HG02852 (cell line): ENCODE measurements at regions not wholly inside any gene's neighbourhood (a gene's known extent, or its start where the extent isn't known, plus 50 kb on each side); places are given as distances from the start of the nearest gene placed in this dataset.

ENCODE experiments used
- ATAC-seq: cut with Tn5 transposase; IDR thresholded peaks from one replicate; pipeline ENCODE4 v1.9.1; 2021; ENCODE audit warnings: mild to moderate bottlenecking, moderate library complexity; ENCODE audit not compliant: unreplicated experiment

- ATAC-seq, result no peak
Measured at GRCh38 chr3:76177610-76178009, 392.3 kb upstream of the ZNF717 start.

- no peak for ATAC-seq
Measured at GRCh38 chr3:76178412-76178811, 393.1 kb upstream of the ZNF717 start.

GRCh38 chr3:76181213-76181612 lies 395.9 kb upstream of the ZNF717 start:
- ATAC-seq, result no peak

GRCh38 chr3:76198086-76198485 lies 412.7 kb upstream of the ZNF717 start:
- ATAC-seq, result no peak

- no peak for ATAC-seq
Measured at GRCh38 chr3:76199382-76199781, 414.0 kb upstream of the ZNF717 start.

DNA sequence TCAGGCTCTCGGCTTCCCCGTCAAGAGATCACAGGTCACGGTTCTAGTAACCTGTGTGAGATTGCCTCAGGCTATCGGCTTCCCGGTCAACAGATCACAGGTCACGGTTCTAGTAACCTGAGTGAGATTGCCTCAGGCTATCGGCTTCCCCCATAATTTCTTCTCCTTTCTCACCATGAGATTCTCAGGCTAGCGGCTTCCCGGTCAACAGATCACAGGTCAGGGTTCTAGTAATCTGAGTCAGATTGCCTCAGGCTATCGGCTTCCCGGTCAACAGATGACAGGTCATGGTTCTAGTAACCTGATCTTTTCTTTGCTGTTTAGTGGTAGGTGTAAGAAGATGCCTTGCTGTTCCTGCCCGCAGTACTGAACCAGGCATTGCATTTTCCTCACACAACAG lies 418.2 kb upstream of the ZNF717 start:
- ATAC-seq, result no peak

GRCh38 chr3:76206346-76206745 lies 421.0 kb upstream of the ZNF717 start:
- no peak for ATAC-seq

GRCh38 chr3:76212679-76213078 lies 427.3 kb upstream of the ZNF717 start:
- ATAC-seq, result no peak

GRCh38 chr3:76222201-76222600 lies 436.9 kb upstream of the ZNF717 start:
- no peak for ATAC-seq

- ATAC-seq, result no peak
Measured at GRCh38 chr3:76231258-76231657, 445.9 kb upstream of the ZNF717 start.

GRCh38 chr3:76242886-76243753 lies 457.8 kb upstream of the ZNF717 start:
- no peak for ATAC-seq

DNA sequence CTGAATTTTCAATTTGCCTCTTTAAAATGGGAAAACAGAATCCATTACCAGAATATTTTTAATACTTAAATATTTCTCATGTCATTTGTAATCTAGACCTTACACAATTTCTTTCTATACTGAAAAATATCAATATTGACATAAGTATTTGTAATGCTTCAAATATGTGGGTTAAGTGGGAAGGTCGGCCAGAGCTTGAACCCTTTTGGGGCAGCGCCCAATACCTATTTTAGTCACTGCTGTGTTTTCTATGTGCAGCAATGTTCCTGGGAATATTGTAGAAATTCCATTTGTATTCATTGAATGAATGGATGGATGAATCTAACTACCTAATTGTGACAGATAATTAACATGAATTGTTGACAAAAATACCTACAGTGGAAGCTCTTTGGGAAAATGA lies 459.7 kb upstream of the ZNF717 start:
- no peak for ATAC-seq

DNA sequence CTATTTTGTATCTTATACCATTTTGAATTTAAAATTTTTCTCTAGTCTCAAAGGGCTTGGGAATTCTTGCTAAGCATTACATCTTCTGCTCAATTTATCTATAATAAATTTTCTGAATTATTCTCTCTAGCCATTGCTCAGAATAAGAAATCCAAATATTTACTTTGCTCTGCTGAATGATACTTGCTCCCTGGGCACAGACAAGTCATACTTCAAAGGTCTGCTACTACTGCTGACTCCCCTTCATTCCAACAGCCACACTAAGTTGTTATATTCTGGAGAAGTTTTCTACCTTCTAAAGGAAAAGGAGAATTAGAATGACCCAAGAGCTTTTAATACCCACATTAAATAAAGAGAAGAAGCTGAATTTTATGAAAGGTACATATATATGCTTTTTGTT lies 460.3 kb upstream of the ZNF717 start:
- ATAC-seq, result no peak

DNA sequence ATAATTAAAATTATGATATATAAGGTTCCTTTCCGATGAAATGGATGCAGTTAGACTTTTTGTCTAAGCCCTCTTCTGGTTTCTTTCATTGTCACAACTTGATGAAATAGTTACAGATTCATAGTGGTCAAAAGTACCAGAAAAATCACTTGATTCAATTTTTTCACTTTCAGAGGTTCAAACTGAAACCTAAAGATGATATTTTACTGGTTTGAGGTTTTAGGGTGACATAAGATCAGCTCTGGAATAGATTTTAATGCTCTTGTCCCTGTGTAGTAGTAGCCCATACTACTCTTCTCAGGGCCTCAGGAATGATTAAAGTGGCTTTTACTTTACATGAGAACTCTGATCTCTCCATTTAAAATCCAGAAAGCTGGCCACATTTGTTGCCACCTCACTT lies 479.1 kb upstream of the ZNF717 start:
- ATAC-seq, result no peak

- ATAC-seq, result no peak
Measured at GRCh38 chr3:76264911-76265310, 479.6 kb upstream of the ZNF717 start.

DNA sequence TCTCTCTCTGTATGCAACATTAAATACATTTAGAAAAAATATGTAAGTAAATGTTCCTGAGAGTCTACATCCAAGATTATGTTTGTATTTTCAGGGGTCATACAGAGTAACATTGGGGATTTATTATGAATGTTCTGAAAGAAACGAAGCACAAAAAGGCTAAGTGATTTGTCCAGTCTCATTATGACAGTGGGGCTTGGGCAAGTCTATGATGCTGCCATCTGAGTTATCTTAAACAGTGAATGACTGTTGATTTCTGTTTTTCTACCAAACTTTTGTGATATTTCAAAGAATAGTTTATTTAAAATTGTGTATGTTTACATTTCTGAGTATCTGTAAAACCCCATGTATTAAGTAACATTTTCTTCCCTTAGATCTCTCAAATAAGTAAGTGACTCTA lies 481.2 kb upstream of the ZNF717 start:
- no peak for ATAC-seq

GRCh38 chr3:76267851-76268380 lies 482.6 kb upstream of the ZNF717 start:
- no peak for ATAC-seq

GRCh38 chr3:76293856-76294255 lies 508.5 kb upstream of the ZNF717 start:
- no peak for ATAC-seq

- no peak for ATAC-seq
Measured at GRCh38 chr3:76300746-76301145, 515.4 kb upstream of the ZNF717 start.

- no peak for ATAC-seq
Measured at GRCh38 chr3:76307556-76307955, 522.2 kb upstream of the ZNF717 start.

GRCh38 chr3:76308541-76308940 lies 523.2 kb upstream of the ZNF717 start:
- no peak for ATAC-seq

- no peak for ATAC-seq
Measured at GRCh38 chr3:76310089-76310488, 524.7 kb upstream of the ZNF717 start.

DNA sequence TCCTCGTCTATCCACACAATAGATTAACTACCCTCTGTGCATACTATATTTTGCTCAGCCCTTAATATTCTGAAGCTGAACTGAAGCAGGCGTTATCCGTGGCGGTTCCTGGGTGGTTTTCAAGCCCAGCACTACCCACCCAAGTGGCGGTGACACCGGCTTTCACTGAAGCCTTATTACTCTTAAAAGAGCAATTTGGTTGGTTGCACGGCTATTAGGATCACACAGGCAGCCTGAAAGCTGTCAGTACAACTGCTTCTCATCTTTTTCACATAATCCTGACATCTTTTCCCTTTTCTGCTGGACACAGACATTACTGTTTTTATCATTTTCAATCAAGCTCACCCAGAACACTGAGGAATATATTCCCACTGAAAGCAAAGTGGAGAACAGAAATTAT lies 525.3 kb upstream of the ZNF717 start:
- ATAC-seq, result no peak
